Fibroblast of skin of right biceps (primary cell): ENCODE measurements at regions not wholly inside any gene's neighbourhood (a gene's known extent, or its start where the extent isn't known, plus 50 kb on each side); places are given as distances from the start of the nearest gene placed in this dataset.

ENCODE experiments used
- DNase-seq: peaks from one replicate; pipeline ENCODE4 v3.0.0-alpha.2; 2013

- no peak for DNase-seq
These were observed 368.1 kb upstream of the MARCKS start for GRCh38 chr6:113488812-113489685.

DNA sequence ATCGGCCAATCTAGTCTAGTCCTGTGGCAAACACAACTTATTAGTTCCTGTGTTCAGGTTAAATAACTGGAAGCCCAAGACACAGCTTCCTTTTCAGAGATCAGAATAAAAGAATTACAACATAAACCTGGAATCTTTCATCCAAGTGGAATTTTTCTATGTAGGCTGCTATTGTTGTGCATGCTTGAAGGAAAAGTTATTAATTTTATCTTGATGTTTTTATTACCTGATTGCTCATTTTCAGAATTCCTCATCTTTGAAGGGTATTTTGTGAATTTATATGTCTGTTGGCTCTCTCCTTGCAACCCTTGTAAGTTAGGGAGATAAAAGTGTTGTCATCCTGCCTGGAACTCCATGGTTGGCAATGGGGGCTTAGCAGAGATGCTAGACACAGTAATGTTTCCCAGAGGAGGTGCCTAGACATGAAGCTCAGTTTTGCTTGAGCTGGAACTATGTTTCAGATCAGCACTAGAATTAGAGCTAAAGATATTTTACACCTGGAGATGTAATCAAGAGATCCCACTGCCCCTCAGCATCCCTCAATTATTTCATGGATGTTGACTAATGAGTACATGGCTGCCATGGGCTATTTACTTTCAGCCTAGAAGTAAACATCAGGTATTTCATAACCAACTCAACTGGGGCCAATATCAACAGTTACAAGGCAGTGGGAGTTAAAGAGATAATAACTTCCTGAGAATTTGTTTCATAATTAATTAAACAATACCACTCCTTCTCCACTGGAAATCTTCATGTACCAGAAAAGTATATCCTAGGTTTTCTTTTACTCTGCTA, 367.0 kb upstream of the MARCKS start:
- DNase-seq: peak; percentile 26

- DNase-seq: no peak
These were observed 365.8 kb upstream of the MARCKS start for GRCh38 chr6:113491376-113491775.

GRCh38 chr6:113493991-113494390, 363.2 kb upstream of the MARCKS start:
- no peak for DNase-seq

DNA sequence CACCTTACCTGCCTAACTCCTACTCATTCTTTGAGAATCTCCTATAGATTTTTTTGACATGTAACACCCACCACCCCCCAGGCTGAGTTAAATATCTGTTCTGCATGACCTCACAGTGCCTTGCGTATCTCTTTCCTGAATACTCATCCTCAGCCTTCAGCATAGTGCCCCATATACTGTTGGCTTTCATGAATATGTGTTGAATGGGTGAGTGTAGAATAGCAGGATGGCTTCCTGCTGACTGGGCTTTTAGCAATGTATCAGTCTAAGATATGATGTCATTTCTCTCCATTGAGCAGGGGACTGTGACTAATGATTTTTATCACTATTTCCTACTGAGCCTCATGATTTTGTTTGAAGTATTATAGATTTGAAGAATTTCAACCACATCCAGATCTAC, 361.6 kb upstream of the MARCKS start:
- DNase-seq: peak; percentile 91

DNA sequence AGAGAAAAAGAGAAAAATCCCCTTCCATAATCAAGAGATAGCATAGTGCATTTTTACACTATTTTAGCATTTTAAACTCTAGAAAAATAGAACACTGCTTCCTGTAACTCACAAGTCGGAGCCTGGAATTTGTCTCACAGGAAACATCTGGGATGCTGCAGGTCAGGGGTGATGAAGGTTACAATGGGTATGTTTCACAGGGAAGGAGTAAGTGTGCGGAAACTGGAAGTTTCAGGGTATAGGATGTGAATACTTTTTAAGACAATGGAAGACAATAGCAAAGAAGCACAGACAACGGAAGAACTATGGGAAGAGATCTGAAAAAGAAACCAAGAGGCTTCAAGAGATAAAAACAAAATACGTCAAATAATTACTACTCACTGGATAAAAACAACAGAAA, 361.0 kb upstream of the MARCKS start:
- DNase-seq: no peak

DNA sequence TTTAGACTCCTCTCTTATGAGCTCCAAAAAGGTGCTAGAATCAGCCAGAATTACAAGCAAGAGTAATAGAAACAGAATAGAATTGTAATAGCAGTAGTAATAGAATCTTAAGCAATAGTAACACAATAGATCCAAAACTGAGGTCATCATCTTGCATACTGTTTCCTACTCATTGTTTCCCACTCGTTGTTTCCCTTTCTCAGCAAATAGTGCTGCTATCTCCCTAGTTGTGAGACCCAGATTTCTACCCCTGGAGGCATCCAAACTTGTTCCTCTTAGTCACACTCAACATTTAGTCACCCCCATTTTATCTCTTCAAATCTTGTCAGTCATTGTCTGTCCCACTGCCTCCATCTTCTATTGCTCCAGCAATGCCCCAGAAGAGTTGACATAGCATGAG, 356.9 kb upstream of the MARCKS start:
- DNase-seq: no peak

GRCh38 chr6:113505084-113505699, 352.0 kb upstream of the MARCKS start:
- DNase-seq: no peak

GRCh38 chr6:113508249-113508648, 348.9 kb upstream of the MARCKS start:
- DNase-seq: no peak

GRCh38 chr6:113511100-113511499, 346.0 kb upstream of the MARCKS start:
- DNase-seq: no peak

- DNase-seq: no peak
These were observed 344.6 kb upstream of the MARCKS start for GRCh38 chr6:113512576-113512975.

- DNase-seq: no peak
These were observed 344.1 kb upstream of the MARCKS start for GRCh38 chr6:113513086-113513485.

DNA sequence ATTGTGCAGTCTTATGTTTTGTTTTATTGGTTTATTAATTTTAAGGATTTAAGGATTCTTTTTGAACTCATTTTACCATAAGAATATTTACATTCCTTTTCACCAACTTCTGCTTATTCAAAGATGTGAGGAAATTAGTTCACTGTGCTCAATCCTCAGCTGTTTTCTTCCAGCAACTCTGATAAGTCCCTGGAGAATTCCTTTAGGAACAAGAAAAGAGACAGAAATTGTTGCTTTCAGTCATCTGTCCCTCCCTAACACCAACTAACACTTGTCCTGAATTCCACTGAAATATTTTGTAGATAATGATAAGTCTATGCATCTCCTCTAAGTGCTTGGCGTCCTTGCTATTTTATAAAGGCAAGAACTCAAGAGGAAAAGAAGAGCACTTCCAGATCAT, 334.8 kb upstream of the MARCKS start:
- no peak for DNase-seq

DNA sequence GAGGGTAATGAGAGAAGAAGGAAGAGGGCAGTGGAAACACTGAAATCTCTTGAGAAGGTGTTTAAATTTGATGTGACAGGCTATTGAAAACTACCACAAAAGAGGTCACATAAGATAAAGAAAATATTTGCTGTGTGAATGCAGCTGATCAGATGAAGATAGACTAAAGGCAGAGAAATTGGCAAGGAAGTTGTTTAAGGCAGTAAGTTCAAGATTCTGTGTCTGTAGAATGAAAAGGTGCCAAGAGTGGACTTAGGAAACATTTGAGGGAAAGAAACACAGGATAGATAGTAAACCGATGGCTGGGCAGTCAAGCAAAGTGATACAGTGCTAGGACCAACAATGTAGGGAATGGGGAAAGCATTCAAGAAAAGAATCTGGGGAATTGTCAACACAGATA, 332.3 kb upstream of the MARCKS start:
- no peak for DNase-seq

- DNase-seq: no peak
These were observed 330.6 kb upstream of the MARCKS start for GRCh38 chr6:113526553-113526952.

- no peak for DNase-seq
These were observed 330.1 kb upstream of the MARCKS start for GRCh38 chr6:113526995-113527394.

- no peak for DNase-seq
These were observed 329.0 kb upstream of the MARCKS start for GRCh38 chr6:113528111-113528510.

GRCh38 chr6:113529196-113529595, 327.9 kb upstream of the MARCKS start:
- DNase-seq: peak; percentile 68

GRCh38 chr6:113529879-113530278, 327.3 kb upstream of the MARCKS start:
- DNase-seq: no peak

DNA sequence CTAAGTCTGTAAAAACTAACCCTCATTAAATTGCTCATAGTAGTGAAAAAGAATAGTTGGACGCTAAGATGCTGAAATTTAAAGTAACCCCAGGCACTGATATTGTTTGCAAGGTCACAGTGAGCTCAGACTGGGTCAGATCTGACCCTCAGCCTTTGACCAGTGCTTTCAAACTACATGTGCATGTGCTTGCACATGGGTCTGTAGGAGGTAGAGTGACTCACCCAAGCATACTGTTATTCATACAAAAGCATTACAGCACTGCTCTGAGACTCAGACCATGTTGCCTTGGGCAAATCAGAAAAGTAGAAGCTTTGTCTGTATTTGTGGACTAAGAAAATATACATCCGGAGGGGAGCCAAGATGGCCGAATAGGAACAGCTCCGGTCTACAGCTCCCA, 326.4 kb upstream of the MARCKS start:
- DNase-seq: peak; percentile 69

DNA sequence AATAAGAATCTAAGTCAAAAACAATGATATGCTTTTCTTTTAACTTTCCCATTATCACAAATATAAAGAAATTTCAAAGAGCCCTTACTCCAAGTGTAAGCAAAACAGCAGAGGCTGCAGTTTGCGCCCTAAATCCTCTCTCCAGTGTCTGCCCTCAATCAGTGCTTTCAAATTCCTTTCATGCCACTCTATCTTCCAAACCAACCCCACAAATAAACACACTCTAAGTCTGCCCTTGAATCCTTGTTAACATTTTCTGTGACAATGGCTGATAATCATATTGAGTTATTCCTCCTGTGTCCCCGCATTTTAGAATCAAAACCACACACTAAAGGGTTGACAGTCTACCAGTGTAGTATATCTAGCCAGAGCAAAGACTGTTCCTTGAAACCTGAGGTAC, 317.9 kb upstream of the MARCKS start:
- DNase-seq: peak; percentile 51

DNA sequence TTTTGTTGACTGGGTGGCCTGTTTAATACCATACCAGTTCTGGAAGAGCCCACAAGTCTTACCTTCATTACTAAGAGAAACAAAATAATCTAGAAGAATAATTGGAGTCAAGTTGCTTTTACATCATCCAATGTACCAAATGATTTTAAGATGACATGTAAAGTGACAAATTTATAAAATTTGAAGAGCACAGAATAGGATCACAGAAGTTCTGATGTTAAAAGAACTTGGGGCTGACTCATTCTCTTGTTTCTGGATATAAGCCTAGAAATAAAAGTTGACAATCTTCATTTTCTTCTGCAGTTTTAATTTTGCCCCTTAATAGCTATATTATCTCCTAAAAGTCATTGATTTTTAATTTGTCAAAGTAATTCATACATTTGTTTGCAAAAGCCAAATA, 317.5 kb upstream of the MARCKS start:
- DNase-seq: peak; percentile 53

GRCh38 chr6:113540466-113540865, 316.7 kb upstream of the MARCKS start:
- peak; percentile 90 for DNase-seq

GRCh38 chr6:113551168-113551567, 306.0 kb upstream of the MARCKS start:
- DNase-seq: no peak
